ENCODE measurements at regions not wholly inside any gene's neighbourhood (a gene's known extent, or its start where the extent isn't known, plus 50 kb on each side); places are given as distances from the start of the nearest gene placed in this dataset.

GRCh38 chr9:13426606-13427005 lies 147.1 kb upstream of the MPDZ start:
- H3K9me3 ChIP-seq = no peaks in the 10 kb centered on the region
- 78 to 91% (median 86%) methylated on average over 3 of the region's 3 CpGs for WGBS, 5 donors
- intact Hi-C loops (cut with DNase I; ENCODE audit: low total_unique reads) = loop anchor here (10.0 kb wide), 1 partner anchor 978 kb away; no protein-coding TSS in a partner anchor
- DNase-seq = no peak
- no peak overlapping the region for H3K27ac ChIP-seq
- H3K4me3 ChIP-seq = no peak overlapping the region
- H3K4me1 ChIP-seq = peaks cover 0 to 4% (median 3%) of the 10 kb centered on the region in 4 donors
- no peaks in the 10 kb centered on the region for H3K27me3 ChIP-seq
- TF ChIP-seq CTCF (IDR thresholded peaks at IDR 0.05) = no peak
- TF ChIP-seq POLR2AphosphoS5 (IDR thresholded peaks at IDR 0.05) = no peak
- TF ChIP-seq EP300 (IDR thresholded peaks at IDR 0.05) = no peak
- no peak for TF ChIP-seq POLR2A (IDR thresholded peaks at IDR 0.05)
- H3K36me3 ChIP-seq = no peaks in the 10 kb centered on the region

GRCh38 chr9:13424872-13425271 lies 145.4 kb upstream of the MPDZ start:
- no peak overlapping the region for H3K27ac ChIP-seq
- 65 to 69% (median 66%) methylated on average over 4 of the region's 4 CpGs for WGBS, 5 donors
- H3K36me3 ChIP-seq = no peaks in the 10 kb centered on the region
- no peaks in the 10 kb centered on the region for H3K27me3 ChIP-seq
- TF ChIP-seq CTCF (IDR thresholded peaks at IDR 0.05) = no peak
- no peak for TF ChIP-seq POLR2A (IDR thresholded peaks at IDR 0.05)
- TF ChIP-seq EP300 (IDR thresholded peaks at IDR 0.05) = no peak
- TF ChIP-seq POLR2AphosphoS5 (IDR thresholded peaks at IDR 0.05) = no peak
- no peak for DNase-seq
- H3K9me3 ChIP-seq = no peaks in the 10 kb centered on the region
- intact Hi-C loops (cut with DNase I; ENCODE audit: low total_unique reads) = loop anchor here (10.0 kb wide), 1 partner anchor 980 kb away; no protein-coding TSS in a partner anchor
- no peak overlapping the region for H3K4me3 ChIP-seq
- H3K4me1 ChIP-seq = peaks cover 0 to 4% (median 3%) of the 10 kb centered on the region in 4 donors

GRCh38 chr9:13424204-13424603 lies 144.7 kb upstream of the MPDZ start:
- no peaks in the 10 kb centered on the region for H3K9me3 ChIP-seq
- H3K27me3 ChIP-seq = no peaks in the 10 kb centered on the region
- WGBS, 5 donors = 39 to 67% (median 53%) methylated on average over 5 to 6 of the region's 6 CpGs
- no peak overlapping the region for H3K4me3 ChIP-seq
- H3K4me1 ChIP-seq = peaks cover 0 to 4% (median 3%) of the 10 kb centered on the region in 4 donors
- intact Hi-C loops (cut with DNase I; ENCODE audit: low total_unique reads) = loop anchor here (10.0 kb wide), 1 partner anchor 981 kb away; no protein-coding TSS in a partner anchor
- no peaks in the 10 kb centered on the region for H3K36me3 ChIP-seq
- H3K27ac ChIP-seq = no peak overlapping the region
- TF ChIP-seq EP300 (IDR thresholded peaks at IDR 0.05) (no peak), POLR2A (IDR thresholded peaks at IDR 0.05) (no peak), POLR2AphosphoS5 (IDR thresholded peaks at IDR 0.05) (no peak), CTCF (IDR thresholded peaks at IDR 0.05) (no peak)
- DNase-seq = no peak

GRCh38 chr9:13414349-13414748 lies 134.9 kb upstream of the MPDZ start:
- no peaks in the 10 kb centered on the region for H3K27me3 ChIP-seq
- no peak overlapping the region for H3K4me3 ChIP-seq
- H3K27ac ChIP-seq = no peak overlapping the region
- no peak for DNase-seq
- no peaks in the 10 kb centered on the region for H3K36me3 ChIP-seq
- H3K9me3 ChIP-seq = no peaks in the 10 kb centered on the region
- no peaks in the 10 kb centered on the region for H3K4me1 ChIP-seq
- intact Hi-C loops (cut with DNase I; ENCODE audit: low total_unique reads) = no loop called here
- TF ChIP-seq CTCF (IDR thresholded peaks at IDR 0.05) = no peak
- TF ChIP-seq POLR2A (IDR thresholded peaks at IDR 0.05) = no peak
- TF ChIP-seq EP300 (IDR thresholded peaks at IDR 0.05) = no peak
- no peak for TF ChIP-seq POLR2AphosphoS5 (IDR thresholded peaks at IDR 0.05)

Measured in stomach (tissue), 8 donors.